ENCODE measurements at regions not wholly inside any gene's neighbourhood (a gene's known extent, or its start where the extent isn't known, plus 50 kb on each side); places are given as distances from the start of the nearest gene placed in this dataset.
"Not testable (repeated sequence)": the region's sequence is repeated elsewhere in the genome, so short reads cannot be mapped to it uniquely, and the experiment has no call there.

GRCh38 chr15:24858183-24858582, 96.6 kb upstream of the SNRPN start:
- not testable (repeated sequence) for TF ChIP-seq YY1 (IDR thresholded peaks at IDR 0.05; ENCODE audit: insufficient read depth, insufficient read length); ZNF274 (IDR thresholded peaks at IDR 0.05; ENCODE audit: low read depth, low read length)

Measured in NT2/D1 (cell line).